Type B pancreatic cell (in vitro differentiated cells): ENCODE measurements at regions not wholly inside any gene's neighbourhood (a gene's known extent, or its start where the extent isn't known, plus 50 kb on each side); places are given as distances from the start of the nearest gene placed in this dataset.
A peak's percentile ranks its signal among the peaks of the same experiment; 100 is the strongest.

Experiments
- DNase-seq: peaks from one replicate; pipeline ENCODE4 v3.0.0; 2021; ENCODE audit warnings: mixed read lengths; ENCODE audit not compliant: unreplicated experiment; ENCODE audit errors: extremely low spot score
- H3K27ac Mint-ChIP-seq: 2 replicates; pipeline ENCODE4 v1.8.0; 2021; ENCODE audit warnings: mild to moderate bottlenecking, mixed read lengths
- H3K27me3 Mint-ChIP-seq: 2 replicates; pipeline ENCODE4 v1.8.0; 2021; ENCODE audit warnings: mixed read lengths
- H3K36me3 Mint-ChIP-seq: 2 replicates; pipeline ENCODE4 v1.8.0; 2021; ENCODE audit warnings: mixed read lengths
- H3K4me1 Mint-ChIP-seq: one replicate; pipeline ENCODE4 v1.8.0; 2021; ENCODE audit warnings: mixed read lengths; ENCODE audit not compliant: unreplicated experiment
- H3K4me3 Mint-ChIP-seq: 2 replicates; pipeline ENCODE4 v1.8.0; 2021; ENCODE audit warnings: mild to moderate bottlenecking, mixed read lengths
- H3K9me3 Mint-ChIP-seq: 2 replicates; pipeline ENCODE4 v1.8.0; 2021; ENCODE audit warnings: mixed read lengths
- CTCF ChIP-seq: fragments of 200-600 bp; sonication (generic); conservative IDR thresholded peaks from 2 replicates; pipeline ENCODE4 v1.5.0; 2021; ENCODE audit warnings: antibody characterized with exemption, mild to moderate bottlenecking

DNA sequence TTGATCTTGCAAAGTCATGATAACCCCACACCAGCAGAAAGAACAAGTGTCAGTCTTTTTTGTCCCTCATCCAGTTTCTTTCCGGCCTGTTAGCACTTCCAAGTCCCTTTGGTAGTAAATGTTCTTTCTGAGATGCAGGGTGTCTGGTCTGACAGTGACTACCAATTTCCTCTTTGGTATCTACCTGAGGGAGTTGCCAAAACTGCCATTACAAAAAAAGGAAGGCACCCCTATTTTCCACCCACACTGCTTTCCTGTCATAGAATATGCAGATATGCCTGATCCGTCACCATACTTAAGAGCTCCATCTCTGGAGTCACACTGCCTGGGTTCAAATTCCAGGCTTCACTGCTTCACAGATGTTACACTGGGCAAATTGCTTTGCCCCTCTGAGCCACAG is 72.4 kb downstream of the ZNF281 start:
- H3K27me3 Mint-ChIP-seq, result no peaks in the 10 kb centered on the region
- no peak overlapping the region for H3K4me3 Mint-ChIP-seq
- no peaks in the 10 kb centered on the region for H3K9me3 Mint-ChIP-seq
- no peak overlapping the region for H3K27ac Mint-ChIP-seq
- no peak for TF ChIP-seq CTCF
- H3K4me1 Mint-ChIP-seq, result peaks cover 16% of the 10 kb centered on the region
- no peaks in the 10 kb centered on the region for H3K36me3 Mint-ChIP-seq
- DNase-seq, result no peak

DNA sequence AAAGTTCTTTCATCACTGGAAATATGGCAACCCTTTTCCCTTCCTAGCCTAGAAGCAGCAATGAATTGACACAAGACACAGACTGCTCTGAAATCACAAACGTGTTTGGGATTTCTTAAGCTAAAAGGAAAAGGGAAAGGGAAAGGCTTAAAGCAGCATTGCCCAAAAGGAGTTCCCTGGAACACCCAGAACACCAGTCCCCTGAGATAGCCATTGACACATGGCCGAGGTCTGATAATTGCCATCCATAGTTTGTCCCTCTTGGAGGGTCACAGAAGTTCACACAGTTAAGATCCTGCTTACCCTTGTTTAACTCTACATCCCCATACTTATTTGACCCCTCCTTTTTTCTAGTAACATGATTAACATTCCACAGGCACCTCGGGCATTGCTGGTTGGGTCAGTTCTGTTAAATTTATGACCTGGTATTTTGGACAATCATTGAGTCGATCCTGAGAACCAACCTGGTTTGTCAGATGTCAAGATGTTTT is 72.9 kb downstream of the ZNF281 start:
- Mint-ChIP-seq H3K36me3 (no peaks in the 10 kb centered on the region), H3K4me1 (peaks cover 16% of the 10 kb centered on the region), H3K27ac (peak overlapping the region; percentile 35), H3K27me3 (no peaks in the 10 kb centered on the region), H3K9me3 (no peaks in the 10 kb centered on the region), H3K4me3 (no peak overlapping the region)
- DNase-seq, result no peak
- TF ChIP-seq CTCF, result no peak

DNA sequence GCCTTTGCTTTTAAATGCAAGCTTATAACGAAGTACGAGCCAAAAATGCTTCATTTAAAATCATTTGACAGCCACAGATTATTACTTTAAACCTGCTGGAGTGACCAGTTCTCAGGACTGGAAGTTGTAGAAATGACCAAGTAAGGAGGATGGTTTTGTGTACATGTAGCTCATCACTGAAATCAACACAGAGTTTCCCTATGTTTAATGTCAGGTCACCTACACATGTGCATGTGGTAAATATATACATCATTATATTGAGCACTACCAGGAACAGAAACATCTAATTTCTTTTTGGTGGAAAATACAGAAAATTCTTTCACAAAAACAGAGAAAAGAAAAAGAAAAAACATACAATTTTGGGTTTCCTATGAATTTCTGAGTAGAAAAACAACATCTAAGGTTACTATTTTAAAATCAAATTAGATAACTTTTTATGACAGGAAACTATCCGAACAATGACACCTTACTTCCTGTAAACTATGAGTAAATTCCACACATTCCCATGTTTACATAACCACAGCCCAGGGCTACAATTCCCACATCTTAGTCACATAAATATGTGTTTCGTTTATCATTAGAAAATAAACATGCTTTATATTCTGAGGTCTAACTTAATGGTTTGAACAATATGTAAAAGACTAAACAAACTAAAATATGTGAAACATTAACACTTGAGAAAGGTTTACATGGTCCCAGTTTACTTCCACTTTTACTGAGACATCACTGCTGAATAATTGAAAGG is 73.6 kb downstream of the ZNF281 start:
- DNase-seq, result no peak
- Mint-ChIP-seq H3K4me1 (peaks cover 22% of the 10 kb centered on the region), H3K27ac (peak overlapping the region; percentile 35), H3K4me3 (no peak overlapping the region), H3K9me3 (no peaks in the 10 kb centered on the region), H3K27me3 (no peaks in the 10 kb centered on the region), H3K36me3 (no peaks in the 10 kb centered on the region)
- TF ChIP-seq CTCF, result no peak

GRCh38 chr1:200334661-200335256 is 75.1 kb downstream of the ZNF281 start:
- Mint-ChIP-seq H3K27ac (no peak overlapping the region), H3K4me1 (peaks cover 31% of the 10 kb centered on the region), H3K4me3 (no peak overlapping the region), H3K9me3 (no peaks in the 10 kb centered on the region), H3K36me3 (no peaks in the 10 kb centered on the region), H3K27me3 (peaks cover 7% of the 10 kb centered on the region)
- no peak for DNase-seq
- TF ChIP-seq CTCF, result no peak

DNA sequence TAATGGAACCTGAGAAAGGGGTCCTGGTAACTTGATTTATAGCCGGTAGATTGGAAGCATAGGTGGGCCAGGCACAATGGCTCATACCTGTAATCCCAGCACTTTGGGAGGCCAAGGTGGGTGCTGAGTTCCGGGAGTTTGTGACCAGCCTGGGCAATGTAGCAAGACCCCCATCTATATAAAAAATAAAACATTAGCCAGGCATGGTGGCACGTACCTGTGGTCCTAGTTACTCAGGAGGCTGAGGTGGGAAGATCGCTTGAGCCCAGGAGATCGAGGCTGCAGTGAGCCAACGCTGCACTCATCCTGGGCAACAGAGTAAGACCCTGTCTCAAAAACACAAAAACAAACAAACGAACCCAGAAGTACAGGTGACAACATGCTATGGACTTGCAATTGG is 76.5 kb downstream of the ZNF281 start:
- no peak for DNase-seq
- no peak for TF ChIP-seq CTCF
- Mint-ChIP-seq H3K4me1 (peaks cover 31% of the 10 kb centered on the region), H3K9me3 (no peaks in the 10 kb centered on the region), H3K4me3 (no peak overlapping the region), H3K36me3 (no peaks in the 10 kb centered on the region), H3K27ac (no peak overlapping the region), H3K27me3 (peaks cover 8% of the 10 kb centered on the region)
